HG03378 (cell line): ENCODE measurements at regions not wholly inside any gene's neighbourhood (a gene's known extent, or its start where the extent isn't known, plus 50 kb on each side); places are given as distances from the start of the nearest gene placed in this dataset.
"Not testable (repeated sequence)": the region's sequence is repeated elsewhere in the genome, so short reads cannot be mapped to it uniquely, and the experiment has no call there.

Source experiments
- ATAC-seq: cut with Tn5 transposase; IDR thresholded peaks from one replicate; pipeline ENCODE4 v1.9.1; 2021; ENCODE audit warnings: mild to moderate bottlenecking, moderate library complexity; ENCODE audit not compliant: unreplicated experiment

DNA sequence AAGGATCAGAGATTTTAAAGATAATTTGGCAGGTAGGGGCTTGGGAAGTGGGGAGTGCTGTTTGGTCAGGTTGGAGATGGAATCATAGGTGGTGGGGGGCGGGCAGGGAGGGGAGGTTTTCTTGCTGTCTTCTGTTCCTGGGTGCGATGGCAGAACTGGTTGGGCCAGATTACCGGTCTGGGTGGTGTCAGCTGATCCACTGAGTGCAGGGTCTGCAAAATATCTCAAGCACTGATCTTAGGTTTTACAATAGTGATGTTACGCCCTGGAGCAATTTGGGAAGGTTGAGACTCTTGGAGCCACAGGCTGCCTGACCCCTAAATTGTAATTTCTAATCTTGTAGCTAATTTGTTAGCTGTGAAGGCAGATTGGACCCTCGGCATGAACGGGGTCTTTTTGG, 78.0 kb upstream of the PARP8 start:
- not testable (repeated sequence) for ATAC-seq

DNA sequence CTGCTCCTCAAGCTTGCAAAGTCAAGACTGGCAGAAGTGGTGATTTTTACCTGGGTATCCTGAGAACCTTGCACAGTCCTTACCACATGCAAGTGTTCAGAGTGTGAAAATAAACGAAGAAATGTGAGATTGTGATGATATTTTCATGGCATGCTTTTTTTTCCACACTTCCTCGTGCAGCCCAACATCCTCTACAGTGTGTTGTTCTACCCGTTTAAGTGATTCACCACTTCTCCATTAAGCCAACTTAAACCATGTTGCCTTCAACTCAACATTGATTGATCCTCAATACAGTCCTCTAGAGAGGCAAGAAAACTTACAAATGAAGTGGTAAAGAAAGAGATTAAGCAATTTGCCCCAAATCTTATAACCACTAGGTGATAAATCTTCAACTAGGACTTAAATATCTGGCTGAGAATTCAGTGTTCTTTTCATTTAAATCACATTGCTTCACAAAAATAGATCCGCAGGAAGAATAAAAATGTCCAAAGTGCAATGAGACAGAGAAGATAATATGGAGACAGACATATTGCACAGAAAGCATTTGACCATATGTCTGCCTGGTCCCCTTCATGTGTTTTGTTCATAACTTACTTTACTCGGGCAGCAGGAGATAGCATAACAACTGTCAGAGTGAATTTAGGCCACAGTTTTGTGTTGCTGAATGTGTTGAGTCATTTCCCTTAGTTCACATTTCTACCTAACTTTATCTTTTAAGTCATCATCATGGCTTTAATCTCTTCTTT, 75.8 kb upstream of the PARP8 start:
- not testable (repeated sequence) for ATAC-seq

DNA sequence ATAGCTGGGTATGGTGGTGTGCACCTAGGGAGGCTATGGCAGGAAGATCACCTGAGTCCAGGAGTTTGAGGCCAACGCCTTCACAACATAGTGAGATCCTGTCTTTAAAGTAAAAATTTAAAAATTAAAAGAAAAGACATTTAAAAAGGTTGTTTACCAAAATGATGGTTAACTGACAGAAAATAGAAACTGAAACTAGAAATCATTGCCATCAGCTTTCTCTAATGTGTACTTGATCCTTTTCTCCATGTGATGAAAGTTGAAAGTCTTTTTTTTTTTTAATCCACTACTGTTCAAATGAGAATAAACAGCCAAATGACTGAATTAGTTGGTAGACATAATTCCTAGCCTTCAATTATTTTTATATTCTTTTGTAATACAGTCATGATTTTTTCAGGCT, 75.1 kb upstream of the PARP8 start:
- ATAC-seq: not testable (repeated sequence)

DNA sequence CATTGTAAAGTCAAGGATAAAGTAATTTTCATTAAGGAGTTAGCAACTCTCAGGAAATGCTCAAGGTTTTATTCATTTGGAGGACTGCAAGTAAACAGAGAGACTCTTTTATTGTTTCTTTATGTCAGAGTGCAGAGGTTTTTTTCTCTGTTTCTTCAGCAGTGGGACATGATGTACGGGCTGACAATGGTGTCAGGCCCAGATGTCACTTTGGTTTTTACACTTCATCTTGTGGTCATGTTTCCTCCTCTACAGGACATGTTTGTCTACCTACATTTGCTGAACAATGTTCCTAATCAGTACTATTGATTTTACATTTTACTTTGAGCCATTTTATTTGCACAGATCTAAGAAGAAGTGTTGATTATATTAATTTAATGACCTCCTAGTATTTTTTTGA, 72.8 kb upstream of the PARP8 start:
- no peak for ATAC-seq

- no peak for ATAC-seq
Measured at GRCh38 chr5:50595199-50595598, 71.2 kb upstream of the PARP8 start.

GRCh38 chr5:50601576-50601975, 64.9 kb upstream of the PARP8 start:
- not testable (repeated sequence) for ATAC-seq

- no peak for ATAC-seq
Measured at GRCh38 chr5:50606179-50606578, 60.3 kb upstream of the PARP8 start.

GRCh38 chr5:50607456-50607855, 59.0 kb upstream of the PARP8 start:
- ATAC-seq: not testable (repeated sequence)

GRCh38 chr5:50607953-50608705, 58.3 kb upstream of the PARP8 start:
- not testable (repeated sequence) for ATAC-seq

DNA sequence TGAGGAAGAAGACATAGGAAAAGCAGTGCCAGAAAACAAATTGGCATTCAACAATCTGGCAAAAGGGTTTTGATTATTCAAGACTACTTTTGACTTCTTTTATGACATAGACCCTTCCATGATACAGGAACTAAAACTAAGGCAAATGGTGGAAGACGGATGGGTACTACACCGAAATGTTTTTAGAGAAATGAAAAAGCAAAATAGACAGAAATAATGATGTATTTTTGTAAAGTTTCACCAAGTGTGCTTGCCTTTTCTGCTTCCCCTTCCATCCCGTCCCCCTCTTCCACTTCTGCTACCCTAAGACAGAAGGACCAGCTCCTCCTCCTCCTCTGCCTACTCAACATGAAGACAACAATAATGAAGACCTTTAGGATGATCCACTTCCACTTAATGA, 53.4 kb upstream of the PARP8 start:
- ATAC-seq: not testable (repeated sequence)
